ENCODE measurements at regions not wholly inside any gene's neighbourhood (a gene's known extent, or its start where the extent isn't known, plus 50 kb on each side); places are given as distances from the start of the nearest gene placed in this dataset.

DNA sequence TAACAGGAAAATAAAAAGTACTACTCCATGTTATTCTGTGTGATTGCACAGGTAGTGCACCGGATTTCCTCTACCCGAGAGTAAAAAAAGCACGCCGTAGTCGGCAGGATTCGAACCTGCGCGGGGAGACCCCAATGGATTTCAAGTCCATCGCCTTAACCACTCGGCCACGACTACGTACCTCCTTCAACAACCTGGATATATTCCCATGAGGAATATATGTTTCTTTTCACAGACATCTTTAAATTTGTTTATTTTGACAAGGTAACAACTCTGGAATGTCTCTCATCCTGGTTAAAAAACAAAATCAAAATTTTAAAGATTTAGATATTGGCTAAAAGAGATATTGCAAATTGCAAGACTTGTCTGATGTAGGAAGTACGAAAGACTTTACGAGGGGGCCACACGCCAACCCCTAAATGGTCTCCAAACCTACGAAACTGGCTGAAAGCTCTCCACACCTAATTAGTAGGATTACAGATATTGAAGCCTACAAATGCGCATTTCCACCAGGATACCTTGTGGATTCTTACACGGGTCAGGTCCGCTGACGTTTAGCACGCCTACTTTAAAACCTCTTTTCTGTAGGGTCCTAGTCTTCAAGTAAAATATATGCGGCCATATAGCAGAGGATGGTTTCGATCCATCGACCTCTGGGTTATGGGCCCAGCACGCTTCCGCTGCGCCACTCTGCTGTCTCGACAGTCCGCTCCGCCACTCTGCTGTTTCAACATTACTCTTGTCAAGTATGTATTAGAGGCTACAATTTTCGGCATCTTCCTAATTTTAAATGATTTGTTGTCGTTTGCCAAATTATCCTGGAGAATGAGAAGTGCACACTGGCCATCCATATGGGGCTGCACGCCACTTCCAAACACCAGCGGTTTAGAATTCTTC is 52.2 kb upstream of the BTN3A2 start:
- peak; percentile 60 to 79 for DNase-seq (ENCODE audit: low read depth in 2 of 2)
